ENCODE measurements at regions not wholly inside any gene's neighbourhood (a gene's known extent, or its start where the extent isn't known, plus 50 kb on each side); places are given as distances from the start of the nearest gene placed in this dataset.

- DNase-seq: no peak
These were observed 176.0 kb downstream of the ESRRB start for GRCh38 chr14:76551906-76552305.

DNA sequence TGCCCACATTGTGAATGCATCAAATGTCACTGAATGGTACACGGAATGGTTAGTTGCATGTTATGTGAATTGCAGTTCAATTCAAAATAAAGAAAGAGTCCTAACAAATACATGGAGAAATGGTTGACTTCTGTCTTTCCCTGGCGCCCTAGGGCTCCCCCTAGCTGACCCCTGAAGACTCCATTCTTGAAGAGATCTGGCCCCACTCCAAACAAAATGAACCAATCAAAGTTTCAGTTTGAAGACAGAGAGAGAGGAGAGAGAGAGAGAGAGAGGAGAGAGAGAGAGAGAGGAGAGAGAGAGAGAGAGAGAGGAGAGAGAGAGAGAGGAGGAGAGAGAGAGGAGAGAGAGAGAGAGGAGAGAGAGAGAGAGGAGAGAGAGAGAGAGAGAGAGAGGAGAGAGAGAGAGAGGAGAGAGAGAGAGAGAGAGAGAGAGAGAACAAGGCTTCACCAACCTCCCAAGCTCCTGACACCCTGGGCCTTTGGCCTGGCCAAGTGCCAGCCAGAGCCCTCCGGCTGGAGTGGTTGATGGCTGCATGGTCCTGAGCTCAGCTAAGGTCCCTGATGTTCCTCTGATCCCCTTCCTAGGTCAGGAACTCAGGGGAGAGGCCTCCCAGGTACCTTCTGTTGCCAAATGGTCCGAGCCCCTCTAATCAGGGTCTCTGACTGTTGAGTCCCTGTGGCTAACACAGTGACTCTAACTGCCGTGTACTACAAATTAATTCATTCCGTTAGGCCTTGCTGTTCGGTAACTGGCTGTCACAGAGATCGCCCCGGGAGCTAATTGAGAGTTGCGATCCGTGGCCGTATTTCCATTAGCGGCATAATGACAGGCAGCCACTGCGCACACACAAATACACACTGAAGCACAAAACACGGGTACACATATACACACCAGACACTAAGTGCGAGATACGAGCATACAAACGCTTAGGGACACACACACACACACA is 188.8 kb downstream of the ESRRB start:
- no peak for DNase-seq

DNA sequence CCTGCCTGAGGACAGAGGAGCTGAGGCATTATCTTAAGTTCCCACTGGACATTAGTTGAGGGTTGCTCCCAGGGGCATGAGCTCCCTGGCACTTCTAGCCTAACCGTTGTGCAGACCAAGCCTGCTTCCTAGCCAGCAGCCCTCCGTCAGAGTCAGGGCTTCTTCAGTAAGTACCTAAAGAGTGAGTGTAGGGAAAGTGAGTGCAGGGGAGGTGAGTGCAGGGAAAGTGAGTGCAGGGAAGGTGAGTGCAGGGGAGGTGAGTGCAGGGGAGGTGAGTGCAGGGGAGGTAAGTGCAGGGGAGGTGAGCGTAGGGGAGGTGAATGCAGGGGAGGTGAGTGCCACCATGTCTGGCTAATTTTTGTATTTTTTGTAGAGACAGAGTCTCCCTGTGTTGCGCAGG is 190.5 kb downstream of the ESRRB start:
- DNase-seq: no peak

DNA sequence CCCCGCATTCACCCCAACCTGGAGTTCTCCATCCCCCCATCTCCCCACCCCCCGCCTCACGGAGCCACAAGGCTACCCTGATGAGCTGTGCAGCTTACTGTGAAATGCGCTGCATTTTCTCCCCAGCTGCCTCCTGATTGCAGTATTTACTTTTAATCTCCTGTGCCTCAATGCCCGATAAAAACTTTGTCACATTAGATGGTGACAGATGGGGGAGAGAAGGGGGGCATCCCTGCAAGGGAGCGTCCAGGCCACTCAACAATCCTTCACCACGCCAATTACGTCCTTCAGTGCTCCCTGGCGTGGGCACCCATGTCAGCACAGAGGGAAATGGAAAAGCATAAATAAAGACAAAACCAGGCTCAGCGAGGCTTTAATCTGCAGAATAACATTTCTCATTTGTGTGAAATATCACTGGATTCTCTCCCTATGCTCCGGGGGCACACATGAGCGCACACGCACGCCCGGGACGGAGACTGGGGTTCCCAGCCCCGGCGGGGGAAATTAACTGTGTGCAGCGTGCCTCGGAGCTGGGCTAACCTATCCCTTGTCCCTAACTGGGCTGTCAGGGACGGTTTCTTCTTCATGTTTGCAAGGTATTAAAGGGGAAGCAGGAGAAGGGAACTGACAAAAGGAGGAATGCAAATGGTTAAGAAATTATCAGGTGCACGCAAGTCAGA is 186.7 kb upstream of the VASH1 start:
- DNase-seq: no peak

DNA sequence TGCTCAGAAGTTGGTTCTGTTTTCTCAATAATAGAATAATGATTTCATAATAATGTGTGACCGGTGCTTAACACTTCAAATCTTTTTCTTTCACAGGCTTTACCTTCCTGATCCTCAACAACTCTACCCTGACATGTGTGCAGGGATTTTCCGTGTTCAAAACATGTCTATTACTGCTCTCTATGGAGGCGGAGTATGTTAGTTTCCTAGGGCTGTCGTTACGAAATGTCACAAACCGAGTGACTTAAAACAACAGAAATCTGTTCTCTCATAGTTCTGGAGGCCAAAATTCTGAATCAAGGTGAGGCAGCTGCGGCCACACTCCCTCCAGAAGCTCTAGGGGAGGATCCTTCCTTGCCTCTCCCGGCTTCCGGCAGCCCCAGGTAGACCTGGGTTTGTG is 186.2 kb upstream of the VASH1 start:
- no peak for DNase-seq

DNA sequence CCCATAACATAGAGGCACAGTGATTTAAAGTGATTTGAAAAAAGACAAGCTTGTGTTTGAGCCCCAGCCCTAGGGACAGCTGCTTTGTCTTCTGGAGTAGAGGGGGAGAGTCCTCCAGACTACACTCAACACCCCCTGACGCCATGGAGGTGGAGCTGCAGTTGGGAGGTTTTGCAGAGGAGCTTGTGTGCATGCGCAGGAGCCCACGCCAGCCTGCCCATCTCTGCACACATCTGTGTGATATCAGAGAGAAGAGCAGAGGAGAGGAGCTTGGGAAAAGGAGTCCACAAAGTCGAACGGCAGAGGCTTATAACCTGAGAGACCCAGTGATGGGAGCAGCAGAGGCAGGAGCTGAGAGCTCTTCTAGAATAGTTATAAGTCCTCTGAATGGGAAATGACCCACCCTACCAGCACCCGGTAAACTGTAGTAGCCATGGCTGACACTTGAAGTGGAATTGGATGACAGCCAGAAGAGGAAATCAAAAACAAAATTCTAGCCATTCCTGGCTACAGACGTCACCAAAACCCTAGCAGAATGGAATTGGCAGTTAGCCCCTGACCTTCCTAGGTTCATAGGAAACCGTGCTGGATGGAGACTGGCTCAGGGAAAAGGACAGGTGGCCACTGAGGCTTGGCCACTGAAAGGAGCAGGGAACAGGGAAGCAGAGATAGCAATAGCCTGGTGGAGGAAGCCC is 185.1 kb upstream of the VASH1 start:
- DNase-seq: no peak

- no peak for DNase-seq
These were observed 184.2 kb upstream of the VASH1 start for GRCh38 chr14:76577090-76577489.

DNA sequence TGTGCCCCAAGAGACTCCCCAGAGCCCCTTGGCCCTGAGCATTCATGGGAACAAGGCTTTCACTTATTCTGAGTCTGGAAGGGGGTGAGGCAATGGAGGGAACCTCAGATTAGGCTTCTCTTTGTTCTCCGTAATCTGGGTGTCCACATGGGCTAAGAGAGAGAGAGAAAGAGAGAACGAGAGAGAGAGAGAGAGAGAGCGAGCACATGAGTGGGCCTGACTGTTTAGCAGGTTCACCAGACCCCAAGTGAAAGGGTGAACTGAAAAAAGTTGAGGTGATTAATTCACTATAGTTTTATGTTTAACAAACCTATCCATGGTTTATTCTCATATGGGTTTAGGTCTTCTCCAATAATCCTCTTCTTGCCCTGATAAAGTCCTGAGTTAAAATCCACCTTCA is 183.4 kb upstream of the VASH1 start:
- no peak for DNase-seq

GRCh38 chr14:76580399-76580798 is 180.9 kb upstream of the VASH1 start:
- no peak for DNase-seq

GRCh38 chr14:76580967-76581366 is 180.3 kb upstream of the VASH1 start:
- no peak for DNase-seq

GRCh38 chr14:76581592-76581991 is 179.7 kb upstream of the VASH1 start:
- no peak for DNase-seq

- no peak for DNase-seq
These were observed 178.8 kb upstream of the VASH1 start for GRCh38 chr14:76582447-76582846.

GRCh38 chr14:76583174-76583573 is 178.1 kb upstream of the VASH1 start:
- DNase-seq: no peak

DNA sequence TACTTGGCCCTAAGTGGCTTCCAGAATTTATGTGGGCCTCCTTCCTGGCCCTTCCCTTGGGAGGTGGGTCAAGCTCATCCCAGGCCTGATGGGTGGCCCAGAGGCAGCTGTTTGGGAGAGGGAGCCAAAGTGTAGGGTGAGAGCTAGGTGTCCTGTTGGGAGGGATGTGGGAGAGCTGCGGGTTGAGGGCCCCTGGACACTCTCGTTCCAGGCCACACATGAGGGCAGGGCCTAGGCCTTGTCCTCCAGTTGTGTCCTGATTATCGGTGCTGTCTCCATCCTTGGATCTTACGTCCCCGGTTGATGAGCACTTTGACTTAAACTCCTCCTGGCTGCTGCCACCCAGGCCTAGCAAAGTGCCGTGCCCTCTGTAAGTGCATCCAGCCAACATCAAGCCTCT is 177.5 kb upstream of the VASH1 start:
- DNase-seq: no peak

- DNase-seq: no peak
These were observed 177.0 kb upstream of the VASH1 start for GRCh38 chr14:76584271-76584702.

DNA sequence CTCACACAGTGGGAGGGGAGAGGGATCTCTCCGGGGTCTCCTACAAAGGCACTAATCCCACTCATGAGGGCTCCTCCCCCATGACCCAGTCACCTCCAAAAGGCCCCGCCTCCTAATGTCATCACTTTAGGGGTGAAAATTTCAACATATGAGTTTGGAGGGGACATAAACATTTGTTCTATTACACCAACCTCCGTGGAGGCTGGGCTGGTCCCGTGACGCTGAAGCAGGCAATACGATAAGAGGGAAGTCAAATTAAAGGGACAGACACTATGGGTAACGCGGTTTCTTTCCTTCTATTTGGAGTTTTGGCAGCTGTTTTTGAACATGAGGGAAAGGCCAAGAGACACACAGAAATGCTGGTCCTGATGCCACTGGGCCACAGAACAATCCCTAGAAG is 175.7 kb upstream of the VASH1 start:
- no peak for DNase-seq

GRCh38 chr14:76589246-76589645 is 172.0 kb upstream of the VASH1 start:
- no peak for DNase-seq

GRCh38 chr14:76591266-76591665 is 170.0 kb upstream of the VASH1 start:
- no peak for DNase-seq

- DNase-seq: no peak
These were observed 166.0 kb upstream of the VASH1 start for GRCh38 chr14:76595266-76595665.

- DNase-seq: no peak
These were observed 163.9 kb upstream of the VASH1 start for GRCh38 chr14:76597387-76597786.

GRCh38 chr14:76599141-76599540 is 162.1 kb upstream of the VASH1 start:
- no peak for DNase-seq

- no peak for DNase-seq
These were observed 161.5 kb upstream of the VASH1 start for GRCh38 chr14:76599559-76600287.

DNA sequence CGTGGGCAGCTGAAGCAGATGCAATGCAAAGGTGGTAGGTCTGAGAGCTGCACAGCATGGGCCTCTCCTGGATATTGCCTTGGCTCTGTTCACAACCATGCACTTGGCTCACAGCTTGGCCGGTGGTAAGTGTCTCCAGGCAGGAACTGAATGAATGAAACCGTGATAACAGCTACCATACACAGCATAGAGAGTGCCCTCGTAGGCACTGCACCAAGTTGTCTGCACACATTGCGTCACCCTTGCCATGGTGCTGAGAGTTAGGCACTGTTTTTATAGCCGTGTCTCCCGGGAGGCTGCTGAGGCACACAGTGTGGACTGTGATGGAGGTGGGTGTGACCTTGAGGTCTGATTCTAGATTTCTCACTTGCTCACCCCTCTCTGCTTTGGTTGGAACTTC is 157.6 kb upstream of the VASH1 start:
- DNase-seq: no peak

Data from stimulated activated CD4-positive, alpha-beta T cell treated with anti-CD3 and anti-CD28 coated beads, Interleukin-2, amount 100 ng/mL, for 48 hours (primary cell).